ENCODE measurements at regions not wholly inside any gene's neighbourhood (a gene's known extent, or its start where the extent isn't known, plus 50 kb on each side); places are given as distances from the start of the nearest gene placed in this dataset.

- TF ChIP-seq, protein P1, sequence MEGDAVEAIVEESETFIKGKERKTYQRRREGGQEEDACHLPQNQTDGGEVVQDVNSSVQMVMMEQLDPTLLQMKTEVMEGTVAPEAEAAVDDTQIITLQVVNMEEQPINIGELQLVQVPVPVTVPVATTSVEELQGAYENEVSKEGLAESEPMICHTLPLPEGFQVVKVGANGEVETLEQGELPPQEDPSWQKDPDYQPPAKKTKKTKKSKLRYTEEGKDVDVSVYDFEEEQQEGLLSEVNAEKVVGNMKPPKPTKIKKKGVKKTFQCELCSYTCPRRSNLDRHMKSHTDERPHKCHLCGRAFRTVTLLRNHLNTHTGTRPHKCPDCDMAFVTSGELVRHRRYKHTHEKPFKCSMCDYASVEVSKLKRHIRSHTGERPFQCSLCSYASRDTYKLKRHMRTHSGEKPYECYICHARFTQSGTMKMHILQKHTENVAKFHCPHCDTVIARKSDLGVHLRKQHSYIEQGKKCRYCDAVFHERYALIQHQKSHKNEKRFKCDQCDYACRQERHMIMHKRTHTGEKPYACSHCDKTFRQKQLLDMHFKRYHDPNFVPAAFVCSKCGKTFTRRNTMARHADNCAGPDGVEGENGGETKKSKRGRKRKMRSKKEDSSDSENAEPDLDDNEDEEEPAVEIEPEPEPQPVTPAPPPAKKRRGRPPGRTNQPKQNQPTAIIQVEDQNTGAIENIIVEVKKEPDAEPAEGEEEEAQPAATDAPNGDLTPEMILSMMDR (IDR thresholded peaks at IDR 0.05), result no peak
- no peak for TF ChIP-seq POLR2A (IDR thresholded peaks at IDR 0.05)
These were observed 259.0 kb upstream of the G2E3 start for GRCh38 chr14:30299915-30300314.
